T-helper 2 cell treated with Interferon-gamma antibody and Interleukin-4, amounts not matched to agents 100 ng/mL and 5 ng/mL, for 36 hours (primary cell): ENCODE measurements at regions not wholly inside any gene's neighbourhood (a gene's known extent, or its start where the extent isn't known, plus 50 kb on each side); places are given as distances from the start of the nearest gene placed in this dataset.
"Not testable (repeated sequence)": the region's sequence is repeated elsewhere in the genome, so short reads cannot be mapped to it uniquely, and the experiment has no call there.

Experiments
- intact Hi-C: fragments of 100-400 bp; cut with micrococcal nuclease; formaldehyde crosslinking; loops from one replicate; pipeline ENCODE4 v1.15.1; 2023

- intact Hi-C loops, result no loop called here
Measured at GRCh38 chr12:131622422-131622955, 88.4 kb upstream of the SFSWAP start.

DNA sequence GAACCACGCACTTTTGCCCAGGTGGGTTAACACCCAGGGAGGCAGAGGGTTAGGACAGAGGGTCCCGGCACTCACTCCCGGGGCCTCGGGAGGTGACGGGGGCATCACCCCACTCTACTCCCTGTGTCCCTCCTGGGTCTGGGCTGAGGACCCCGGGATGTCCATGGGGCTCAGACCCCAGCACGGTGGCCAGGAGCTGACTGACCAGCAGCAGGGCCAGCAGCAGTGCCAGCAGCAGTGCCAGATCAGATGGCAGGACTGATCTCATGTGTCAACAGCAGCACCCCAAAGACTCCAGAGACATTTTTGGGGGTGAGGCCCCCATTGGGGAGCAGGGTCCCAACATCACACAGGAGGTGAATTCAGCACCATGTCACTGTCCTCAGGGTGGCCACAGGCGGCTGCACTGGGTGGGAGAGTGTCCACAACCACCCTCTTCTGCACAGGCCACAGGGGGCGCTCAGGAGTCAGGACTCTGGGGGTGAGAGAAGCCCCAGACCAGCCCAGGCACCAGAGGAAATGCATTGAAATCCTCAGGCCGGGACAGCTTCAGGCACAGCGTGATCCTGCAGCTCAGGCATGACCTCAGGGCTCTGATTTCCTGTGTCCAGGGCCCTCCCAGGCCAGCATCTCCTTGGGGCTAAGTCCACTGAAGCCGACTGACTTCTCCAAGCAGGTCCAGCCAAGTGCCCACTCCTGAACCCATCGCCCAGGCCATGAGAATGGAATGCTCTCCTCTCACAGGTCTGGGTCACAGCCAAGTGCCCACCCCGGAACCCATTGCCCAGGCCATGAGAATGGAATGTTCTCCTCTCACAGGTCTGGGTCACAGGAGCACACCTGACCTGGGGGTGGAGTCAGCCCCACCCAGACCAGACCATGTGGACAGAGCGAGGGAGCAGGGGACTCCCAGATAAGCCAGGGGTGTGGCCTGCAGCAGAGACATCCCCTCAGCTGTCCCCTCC, 87.2 kb upstream of the SFSWAP start:
- intact Hi-C loops, result not testable (repeated sequence)

DNA sequence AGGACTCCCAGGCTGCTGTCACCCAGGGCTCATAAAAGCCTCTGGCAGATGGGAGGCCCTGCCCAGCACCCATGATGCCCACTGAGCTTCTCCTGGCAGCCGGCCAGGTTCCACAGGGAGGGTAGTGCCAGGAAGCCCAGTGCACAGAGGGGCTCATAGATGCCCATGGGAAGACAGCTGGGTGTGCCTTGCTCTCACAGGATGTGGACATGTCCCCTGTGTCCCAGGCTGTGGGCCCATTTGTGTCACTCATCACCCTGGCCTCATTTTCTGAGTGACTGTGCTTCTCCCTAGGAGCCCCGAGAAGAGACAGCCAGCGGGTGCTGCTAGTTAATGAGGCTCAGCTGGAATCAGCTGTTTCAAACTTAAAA, 86.5 kb upstream of the SFSWAP start:
- intact Hi-C loops, result not testable (repeated sequence)

DNA sequence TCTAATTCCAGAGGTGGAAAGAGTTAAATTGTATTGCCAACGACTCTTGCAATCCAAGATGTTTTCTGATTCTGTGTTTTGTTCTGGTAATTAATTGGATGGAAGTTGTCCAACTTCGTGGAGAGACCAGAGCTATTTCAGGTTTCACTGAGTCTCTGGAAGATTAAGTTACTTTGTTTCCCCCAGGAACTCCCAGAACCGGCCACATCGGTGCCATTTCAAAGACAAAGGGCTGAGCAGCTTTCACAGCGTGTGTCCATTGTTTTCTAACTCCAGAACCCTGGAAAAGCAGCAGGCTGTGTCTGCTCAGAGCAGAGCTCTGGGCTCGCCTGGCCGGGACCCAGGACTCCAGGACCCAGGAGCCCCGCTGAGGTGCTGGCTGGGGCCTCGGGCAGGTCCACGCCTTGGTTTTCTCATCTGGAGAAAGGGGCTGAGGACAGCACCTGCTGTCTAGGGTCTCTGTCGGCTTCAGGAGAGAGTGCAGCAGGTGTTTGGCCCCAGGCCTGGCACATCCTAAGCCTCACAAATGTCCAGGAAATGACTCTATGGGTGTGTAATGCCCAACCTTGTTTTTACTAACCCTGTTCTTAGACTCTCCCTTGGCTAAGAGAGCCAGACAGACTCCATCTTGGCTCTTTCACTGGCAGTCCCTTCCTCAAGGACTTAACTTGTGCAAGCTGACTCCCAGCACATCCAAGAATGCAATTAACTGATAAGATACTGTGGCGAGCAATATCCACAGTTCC, 86.0 kb upstream of the SFSWAP start:
- intact Hi-C loops, result not testable (repeated sequence)

GRCh38 chr12:131625966-131626722, 84.7 kb upstream of the SFSWAP start:
- intact Hi-C loops, result not testable (repeated sequence)

DNA sequence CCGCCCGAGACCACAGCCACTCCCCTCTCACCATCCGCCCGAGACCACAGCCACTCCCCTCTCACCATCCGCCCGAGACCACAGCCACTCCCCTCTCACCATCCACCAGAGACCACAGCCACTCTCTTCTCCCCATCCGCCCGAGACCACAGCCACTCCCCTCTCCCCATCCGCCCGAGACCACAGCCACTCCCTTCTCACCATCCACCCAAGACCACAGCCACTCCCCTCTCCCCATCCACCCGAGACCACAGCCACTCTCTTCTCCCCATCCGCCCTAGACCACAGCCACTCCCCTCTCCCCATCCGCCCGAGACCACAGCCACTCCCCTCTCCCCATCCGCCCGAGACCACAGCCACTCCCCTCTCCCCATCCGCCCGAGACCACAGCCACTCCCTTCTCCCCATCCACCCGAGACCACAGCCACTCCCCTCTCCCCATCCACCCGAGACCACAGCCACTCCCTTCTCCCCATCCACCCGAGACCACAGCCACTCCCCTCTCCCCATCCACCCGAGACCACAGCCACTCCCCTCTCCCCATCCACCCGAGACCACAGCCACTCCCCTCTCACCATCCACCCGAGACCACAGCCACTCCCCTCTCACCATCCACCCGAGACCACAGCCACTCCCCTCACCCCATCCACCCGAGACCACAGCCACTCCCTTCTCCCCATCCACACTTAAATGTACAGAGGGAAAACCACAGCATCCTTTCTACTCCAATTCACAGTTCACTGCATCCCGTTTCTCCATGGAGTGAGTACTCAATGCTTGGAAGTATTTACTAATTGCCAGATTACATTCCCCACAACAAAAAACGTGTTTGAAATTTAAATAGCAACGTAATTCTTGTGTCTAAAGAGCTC, 83.5 kb upstream of the SFSWAP start:
- intact Hi-C loops, result not testable (repeated sequence)

DNA sequence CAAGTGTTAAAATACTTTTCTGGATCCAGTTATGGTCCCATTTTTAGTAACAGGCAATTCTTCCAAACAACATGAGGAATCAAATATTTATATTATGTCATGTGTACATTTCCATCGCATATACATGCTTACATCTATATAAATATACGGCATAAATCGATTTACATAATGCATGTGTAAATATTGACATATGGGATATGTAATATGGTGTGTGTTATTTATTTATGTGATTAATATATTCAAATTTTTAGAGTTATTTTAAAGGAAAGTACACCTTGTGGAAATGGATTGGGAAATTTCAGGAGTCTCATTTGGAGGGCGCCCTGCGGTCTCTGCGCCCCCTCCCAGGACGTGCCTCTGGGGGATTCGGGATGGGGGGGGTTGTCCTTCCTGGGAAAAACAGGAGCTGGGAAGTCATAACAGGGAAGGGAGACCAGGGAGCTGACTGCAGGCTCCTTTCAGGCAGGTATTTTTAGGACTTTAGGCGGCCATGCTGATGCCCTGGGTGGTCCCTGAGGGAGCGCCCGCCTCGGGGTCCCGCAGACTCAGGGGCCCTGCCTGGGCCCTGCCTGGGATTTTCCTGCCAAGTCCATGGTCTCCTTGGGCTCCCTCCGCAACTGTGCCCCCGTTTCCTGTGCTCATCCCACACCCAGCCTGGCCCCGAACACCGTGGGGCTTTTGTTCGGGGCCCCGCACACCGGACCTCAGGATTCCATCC, 82.7 kb upstream of the SFSWAP start:
- intact Hi-C loops, result no loop called here

- intact Hi-C loops, result no loop called here
Measured at GRCh38 chr12:131628766-131629448, 82.0 kb upstream of the SFSWAP start.

GRCh38 chr12:131631230-131631629, 79.7 kb upstream of the SFSWAP start:
- intact Hi-C loops, result no loop called here

DNA sequence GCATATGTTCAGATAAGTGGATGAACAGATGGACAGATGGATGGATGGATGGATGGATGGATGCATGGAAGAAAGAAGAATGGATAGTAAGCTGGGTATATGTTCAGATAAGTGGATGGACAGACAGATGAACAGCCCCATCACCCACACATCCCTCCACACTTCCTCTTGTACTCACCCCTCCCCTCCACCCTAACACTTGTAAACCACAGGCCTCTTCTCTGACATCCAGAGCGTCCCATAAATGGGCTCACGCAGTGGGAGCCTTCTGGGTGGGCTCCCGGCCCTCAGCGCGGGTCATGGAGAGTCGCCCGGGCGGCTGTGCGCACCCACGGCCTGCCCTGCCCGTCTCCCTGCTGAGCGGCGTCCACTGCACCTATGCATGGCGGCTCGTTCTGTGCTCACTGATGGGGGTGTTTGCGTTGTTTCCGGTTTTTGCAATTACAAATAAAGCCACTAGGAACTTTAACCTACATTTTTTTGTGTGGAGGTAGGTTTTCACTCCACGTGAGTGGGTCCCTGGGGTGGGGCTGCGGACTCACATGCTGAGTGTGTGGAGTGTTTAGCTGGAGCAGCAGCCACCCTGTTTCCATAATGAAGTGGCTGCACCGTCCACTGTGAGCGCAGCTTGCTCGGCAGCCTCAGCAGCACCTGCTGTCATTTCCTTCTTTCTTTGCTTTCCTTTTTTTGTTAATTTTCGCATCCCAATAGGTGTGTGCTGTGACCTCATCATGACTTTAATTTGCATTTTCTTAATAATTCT, 78.8 kb upstream of the SFSWAP start:
- intact Hi-C loops, result not testable (repeated sequence)

DNA sequence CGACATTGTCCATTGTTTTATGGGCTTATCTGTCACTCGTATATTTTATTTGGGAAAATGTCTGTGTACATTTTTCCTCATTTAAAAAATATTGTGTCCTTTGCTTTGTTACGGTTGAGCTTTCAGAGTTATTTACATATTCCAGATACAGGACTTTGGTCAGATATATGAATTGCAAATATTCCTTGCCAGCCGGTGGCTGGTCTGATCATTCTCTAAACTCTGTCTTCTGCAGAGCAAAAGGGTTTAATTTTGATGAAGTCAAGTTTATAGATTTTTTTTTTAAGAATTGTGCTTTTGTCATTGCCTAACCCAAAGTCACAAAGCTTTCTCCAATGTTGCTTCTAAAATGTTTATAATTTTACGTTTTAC, 78.3 kb upstream of the SFSWAP start:
- intact Hi-C loops, result not testable (repeated sequence)

- intact Hi-C loops, result not testable (repeated sequence)
Measured at GRCh38 chr12:131633610-131634009, 77.3 kb upstream of the SFSWAP start.

GRCh38 chr12:131634037-131634436, 76.9 kb upstream of the SFSWAP start:
- intact Hi-C loops, result no loop called here

DNA sequence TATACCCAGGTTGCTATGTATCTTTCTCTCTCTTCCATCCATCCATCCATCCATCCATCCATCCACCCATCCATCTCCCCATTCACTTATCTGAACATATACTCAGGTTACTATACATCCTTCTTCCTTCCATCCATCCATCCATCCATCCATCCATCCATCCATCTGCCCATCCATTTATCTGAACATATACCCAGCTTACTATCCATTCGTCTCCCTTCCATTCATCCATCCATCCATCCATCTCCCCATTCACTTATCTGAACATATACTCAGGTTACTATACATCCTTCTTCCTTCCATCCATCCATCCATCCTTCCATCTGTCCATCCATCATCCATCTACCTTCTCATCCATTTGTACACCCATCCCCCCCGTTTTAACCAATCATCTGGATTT, 75.9 kb upstream of the SFSWAP start:
- intact Hi-C loops, result not testable (repeated sequence)

GRCh38 chr12:131635491-131636122, 75.3 kb upstream of the SFSWAP start:
- intact Hi-C loops, result no loop called here

GRCh38 chr12:131636266-131636665, 74.6 kb upstream of the SFSWAP start:
- intact Hi-C loops, result no loop called here

DNA sequence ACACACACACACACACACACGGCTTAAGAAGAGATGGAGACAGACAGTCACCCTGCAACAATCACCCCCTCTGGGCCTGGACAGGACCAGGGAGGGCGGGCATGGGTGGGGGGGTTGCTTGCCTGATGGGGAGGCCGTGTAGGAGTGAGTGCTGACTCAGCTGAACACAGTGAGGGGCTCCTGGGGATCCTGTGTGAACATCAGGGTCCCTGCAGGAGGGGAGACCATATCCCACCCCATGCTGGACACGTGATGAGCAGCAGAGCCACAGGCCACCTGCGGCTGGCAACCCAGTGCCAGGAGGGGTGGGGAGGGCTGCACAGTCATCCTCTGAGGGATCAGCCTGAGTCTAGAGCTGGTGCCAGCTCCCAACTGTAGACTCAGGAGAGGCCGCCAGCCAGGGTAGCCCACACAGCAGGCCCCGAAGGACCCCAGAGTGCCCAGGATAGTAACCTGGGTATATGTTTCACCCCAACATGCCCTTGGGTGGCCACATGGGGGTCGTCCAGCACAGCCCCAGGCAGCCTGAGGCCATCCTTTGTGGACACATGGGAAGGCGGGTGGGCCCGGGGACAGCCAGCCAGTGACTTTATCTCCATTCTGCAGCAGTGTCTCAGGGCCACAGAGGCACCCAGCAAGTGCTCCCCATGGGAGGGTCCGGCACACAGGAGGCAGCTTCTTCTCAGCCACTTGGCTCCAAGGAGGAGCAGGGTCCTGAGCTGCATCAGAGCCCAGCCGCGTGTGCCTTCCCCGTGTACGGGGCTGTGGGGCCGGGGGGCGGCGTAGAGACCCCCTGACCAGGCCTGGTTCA, 73.7 kb upstream of the SFSWAP start:
- intact Hi-C loops, result no loop called here
